HepG2 (cell line): ENCODE measurements at regions not wholly inside any gene's neighbourhood (a gene's known extent, or its start where the extent isn't known, plus 50 kb on each side); places are given as distances from the start of the nearest gene placed in this dataset.

ENCODE experiments used
- ATAC-seq: fragments of 200-7000 bp; cut with Tn5 transposase; 3 replicates; pipeline ENCODE4 v1.9.1; 2020; ENCODE audit warnings: mild to moderate bottlenecking, moderate library complexity
- BruUV-seq: library from RNA; stranded (reverse); fragments of 400-500 nt; replicated peaks from 2 replicates; lab custom pipeline; 2021; lab: Mats Ljungman, UMichigan
- CTCF ChIA-PET: fragments of 300-600 bp; formaldehyde crosslinking; extraction: SDS; loops from one replicate; lab custom pipeline; 2021; ENCODE audit warnings: low total read pairs, inconsistent platforms, low intra/inter-chr PET ratio; lab: Yijun Ruan, JAX
- POLR2A ChIA-PET: fragments of 350-600 bp; sonication (Branson Sonifier 250); formaldehyde crosslinking; loops from one replicate; lab custom pipeline; 2020; ENCODE audit warnings: antibody characterized with exemption, inconsistent platforms; lab: Yijun Ruan, JAX
- DNase-seq: peaks from one replicate; pipeline ENCODE4 v3.0.0-alpha.2; 2015; ENCODE audit warnings: low spot score
- FAIRE-seq: peaks from 3 replicates; lab custom pipeline; 2011; peaks lifted over from hg19 to GRCh38; lab: Jason Lieb, UNC
- H2AFZ ChIP-seq: one replicate; pipeline ENCODE4 v1.6.1; 2011; ENCODE audit warnings: low read length, inconsistent platforms
- H3K27ac ChIP-seq: fragments of 300-600 bp; 3 replicates; pipeline ENCODE4 v1.8.0; 2011; ENCODE audit warnings: mixed run types, mild to moderate bottlenecking, mixed read lengths, low read length, inconsistent platforms; ENCODE audit not compliant: insufficient read depth; ENCODE audit errors: extremely low read length
- H3K27me3 ChIP-seq, 2 experiments: fragments of 200-600 bp in 1 of 2; 2 replicates in 1 of 2; 3 replicates in 1 of 2; pipeline versions ENCODE4 v1.6.0 to v1.8.0; 2011; ENCODE audit warnings: low read length in 2 of 2, mild to moderate bottlenecking in 2 of 2, moderate library complexity in 2 of 2, inconsistent platforms in 1 of 2; ENCODE audit not compliant: insufficient read depth in 2 of 2, control insufficient read depth in 1 of 2
- H3K36me3 ChIP-seq, 2 experiments: fragments of 200-600 bp in 1 of 2; replicated peaks in 1 of 2; 2 replicates in 1 of 2; 3 replicates in 1 of 2; pipeline versions ENCODE4 v1.5.1 to v1.8.0; 2011; ENCODE audit warnings: low read length in 2 of 2, inconsistent platforms in 1 of 2; ENCODE audit not compliant: insufficient read depth in 2 of 2, control insufficient read depth in 1 of 2
- H3K4me1 ChIP-seq: 2 replicates; pipeline ENCODE4 v1.5.1; 2012; ENCODE audit warnings: low read length, inconsistent platforms; ENCODE audit not compliant: insufficient read depth
- H3K4me2 ChIP-seq: 2 replicates; pipeline ENCODE4 v1.6.0; 2011; ENCODE audit warnings: low read depth, low read length, inconsistent platforms
- H3K4me3 ChIP-seq, 3 experiments: fragments of 200-600 bp in 1 of 3; sonication (generic), shearing (Covaris generic) in 1 of 3; replicated peaks in 1 of 3; 2 replicates each; pipeline ENCODE4 v1.5.1; 2011 to 2016; ENCODE audit warnings: low read length in 3 of 3, inconsistent platforms in 2 of 3, low read depth in 2 of 3, mild to moderate bottlenecking in 2 of 3, control low read depth in 1 of 3, mixed read lengths in 1 of 3; ENCODE audit not compliant: insufficient read depth in 1 of 3
- H3K79me2 ChIP-seq: one replicate; pipeline ENCODE4 v1.6.1; 2011; ENCODE audit warnings: low read length, inconsistent platforms; ENCODE audit not compliant: insufficient read depth
- H3K9ac ChIP-seq: 2 replicates; pipeline ENCODE4 v1.6.0; 2011; ENCODE audit warnings: mild to moderate bottlenecking, low read depth, low read length, inconsistent platforms; ENCODE audit not compliant: insufficient read depth
- H3K9me3 ChIP-seq: 2 replicates; pipeline ENCODE4 v1.5.1; 2012; ENCODE audit warnings: mild to moderate bottlenecking, low read length
- H4K20me1 ChIP-seq: 2 replicates; pipeline ENCODE4 v1.6.0; 2011; ENCODE audit warnings: inconsistent platforms, mild to moderate bottlenecking, low read length, moderate library complexity; ENCODE audit not compliant: insufficient read depth
- ATRX ChIP-seq: sonication (generic); formaldehyde crosslinking; IDR thresholded peaks from 2 replicates; pipeline ENCODE4 v1.4.0; 2020; ENCODE audit warnings: missing genetic modification reagents, borderline replicate concordance
- CBFB ChIP-seq: sonication (generic); formaldehyde crosslinking; IDR thresholded peaks from 2 replicates; pipeline ENCODE4 v1.4.0; 2020; ENCODE audit warnings: missing genetic modification reagents
- HBP1 ChIP-seq: IDR thresholded peaks from 2 replicates; pipeline ENCODE4 v1.6.1; 2016; ENCODE audit warnings: low read depth, control low read depth
- HES4 ChIP-seq: sonication (generic); formaldehyde crosslinking; IDR thresholded peaks from 2 replicates; pipeline ENCODE4 v1.9.0; 2021; ENCODE audit warnings: mild to moderate bottlenecking, missing genetic modification reagents, borderline replicate concordance
- KLF13 ChIP-seq: sonication (generic); formaldehyde crosslinking; IDR thresholded peaks from 2 replicates; pipeline ENCODE4 v1.4.0; 2020; ENCODE audit warnings: mild to moderate bottlenecking, missing genetic modification reagents
- NFRKB ChIP-seq: fragments of 450-650 bp; IDR thresholded peaks from 2 replicates; pipeline ENCODE4 v1.6.1; 2017
- POLR2A ChIP-seq, 2 experiments: IDR thresholded peaks; 2 replicates each; pipeline ENCODE4 v1.6.1; 2011; ENCODE audit warnings: low read depth in 2 of 2, low read length in 2 of 2, mild to moderate bottlenecking in 1 of 2, moderate library complexity in 1 of 2; ENCODE audit not compliant: insufficient read depth in 1 of 2
- THAP9 ChIP-seq: sonication (generic); formaldehyde crosslinking; IDR thresholded peaks from 2 replicates; pipeline ENCODE4; 2020; ENCODE audit warnings: missing genetic modification reagents, mild to moderate bottlenecking, borderline replicate concordance
- WGBS: methylation state at CpG from one replicate; pipeline ENCODE4 v1.1.6; 2017; ENCODE audit warnings: low lambda C conversion rate; 5-methylcytosine and 5-hydroxymethylcytosine counted together
- in situ Hi-C: cut with HindIII; loops from 2 replicates; pipeline ENCODE4 v1.10.0; 2017; ENCODE audit warnings: low pct_unique_long_range_greater_than_20kb; ENCODE audit not compliant: extremely low pct_ligation_motif_present
- intact Hi-C: fragments of 100-400 bp; cut with micrococcal nuclease; formaldehyde crosslinking; loops from one replicate; pipeline ENCODE4 v1.10.0; 2022; ENCODE audit not compliant: unreplicated experiment

DNA sequence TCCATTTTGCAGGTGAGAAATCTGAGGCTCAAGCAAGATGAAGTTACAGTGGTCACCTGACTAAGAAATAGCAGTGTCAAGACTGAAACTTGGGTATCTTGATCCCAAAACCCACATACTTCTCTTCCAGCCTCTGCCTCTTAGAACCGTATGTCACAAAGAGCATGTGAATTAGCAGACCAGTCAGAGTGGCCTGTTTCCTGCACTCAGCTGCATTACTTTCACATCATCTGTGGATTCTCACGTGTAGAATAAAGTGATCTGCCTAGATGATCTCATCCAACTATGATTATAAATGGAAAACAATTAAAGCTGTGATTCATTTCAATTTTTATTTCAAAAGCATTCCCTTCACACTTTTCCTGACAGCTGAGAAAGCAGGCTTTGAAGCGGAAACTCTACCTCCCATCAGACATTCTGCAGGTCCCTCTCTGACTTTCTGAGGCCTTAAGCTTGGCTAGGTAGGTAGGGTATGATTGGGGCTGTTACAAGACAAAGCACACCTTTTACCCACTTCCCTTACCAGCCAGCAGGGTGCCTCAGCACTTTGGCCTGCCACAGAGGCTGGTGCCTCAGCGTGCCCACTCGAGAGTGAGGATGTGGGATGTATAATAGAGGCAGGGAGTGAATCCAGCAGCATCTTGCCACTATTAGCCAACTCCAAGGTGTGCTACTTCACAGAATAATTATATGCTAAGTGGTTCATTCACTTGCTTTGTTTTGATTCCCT is 70.2 kb upstream of the PDE1C start:
- Histone ChIP-seq H4K20me1 (no peaks in the 10 kb centered on the region), H3K9ac (no peak overlapping the region), H3K36me3 (no peaks in the 10 kb centered on the region), H3K4me1 (no peaks in the 10 kb centered on the region), H3K27me3 (no peaks in the 10 kb centered on the region), H3K4me2 (no peak overlapping the region), H3K79me2 (no peaks in the 10 kb centered on the region), H3K9me3 (no peaks in the 10 kb centered on the region), H3K4me3 (no peak overlapping the region), H2AFZ (no peak overlapping the region), H3K27ac (no peak overlapping the region)
- TF ChIP-seq NFRKB = no peak
- TF ChIP-seq HES4 (CRISPR knock-in tag) = no peak
- no peak for TF ChIP-seq THAP9 (CRISPR knock-in tag)
- TF ChIP-seq ATRX (CRISPR knock-in tag) = no peak
- TF ChIP-seq HBP1 (CRISPR knock-in tag) = no peak
- no peak for TF ChIP-seq POLR2A (IDR thresholded peaks at IDR 0.05; ENCODE audit: insufficient read depth in 1 of 2, low read depth in 2 of 2, low read length in 2 of 2)
- no peak for TF ChIP-seq CBFB (CRISPR knock-in tag)
- no peak for TF ChIP-seq KLF13 (CRISPR knock-in tag)
- POLR2A ChIA-PET = no interaction called here
- no TSS peak for BruUV-seq
- CTCF ChIA-PET = no interaction called here
- ATAC-seq = peak; percentile 54; the same call in 2 of the 3 replicates
- FAIRE-seq = no peak
- 13% methylated on average over 3 of the region's 5 CpGs for WGBS
- intact Hi-C loops (no loop called here), in situ Hi-C loops (no loop called here)
- DNase-seq = no peak
